WTC11 (cell line): ENCODE measurements at regions not wholly inside any gene's neighbourhood (a gene's known extent, or its start where the extent isn't known, plus 50 kb on each side); places are given as distances from the start of the nearest gene placed in this dataset.

ENCODE experiments used
- ATAC-seq: fragments of 200-7000 bp; cut with Tn5 transposase; 2 replicates; pipeline ENCODE4 v1.10.0; 2021; ENCODE audit warnings: mild to moderate bottlenecking, moderate library complexity
- CTCF ChIA-PET: fragments of 300-600 bp; sonication (Branson Sonifier 250); formaldehyde crosslinking; loops from one replicate; lab custom pipeline; 2021; ENCODE audit warnings: antibody characterized with exemption; lab: Charles Lee
- POLR2A ChIA-PET: fragments of 350-600 bp; sonication (Branson Sonifier 250); formaldehyde crosslinking; loops from one replicate; lab custom pipeline; 2021; ENCODE audit warnings: antibody characterized with exemption; lab: Charles Lee
- DNase-seq: peaks from one replicate; pipeline ENCODE4 v3.0.0; 2021; ENCODE audit warnings: low spot score
- H3K27ac Mint-ChIP-seq: 2 replicates; pipeline ENCODE4 v1.8.0; 2021; ENCODE audit warnings: mixed read lengths
- H3K27me3 Mint-ChIP-seq: 2 replicates; pipeline ENCODE4 v1.8.0; 2021; ENCODE audit warnings: low read depth, mild to moderate bottlenecking, moderate library complexity, mixed read lengths
- H3K36me3 Mint-ChIP-seq: 2 replicates; pipeline ENCODE4 v1.8.0; 2021; ENCODE audit warnings: mixed read lengths
- H3K4me1 Mint-ChIP-seq: 2 replicates; pipeline ENCODE4 v1.8.0; 2022; ENCODE audit warnings: mixed read lengths
- H3K4me3 Mint-ChIP-seq: 2 replicates; pipeline ENCODE4 v1.8.0; 2021; ENCODE audit warnings: mild to moderate bottlenecking, moderate library complexity, mixed read lengths
- H3K9me3 Mint-ChIP-seq: 2 replicates; pipeline ENCODE4 v1.8.0; 2021; ENCODE audit warnings: mixed read lengths
- CREM ChIP-seq: sonication (generic); formaldehyde crosslinking; IDR thresholded peaks from 2 replicates; pipeline ENCODE4 v1.8.1; 2022; ENCODE audit warnings: mild to moderate bottlenecking, missing genetic modification reagents, moderate library complexity
- ETV6 ChIP-seq: sonication (generic); formaldehyde crosslinking; IDR thresholded peaks from 2 replicates; pipeline ENCODE4 v1.8.1; 2022; ENCODE audit warnings: mild to moderate bottlenecking, missing genetic modification reagents
- NFATC4 ChIP-seq: fragments of 250-450 bp; sonication (Bioruptor Pico); IDR thresholded peaks from 2 replicates; pipeline ENCODE4 v1.9.0; 2021; ENCODE audit warnings: mild to moderate bottlenecking
- NFYB ChIP-seq: sonication (generic); formaldehyde crosslinking; conservative IDR thresholded peaks from 2 replicates; pipeline ENCODE4 v1.8.0; 2022; ENCODE audit warnings: low read depth, missing genetic modification reagents
- NR1H2 ChIP-seq: sonication (generic); formaldehyde crosslinking; IDR thresholded peaks from 2 replicates; pipeline ENCODE4 v1.9.0; 2021; ENCODE audit warnings: mild to moderate bottlenecking, moderate library complexity, missing genetic modification reagents
- TEAD1 ChIP-seq: sonication (generic); formaldehyde crosslinking; IDR thresholded peaks from 2 replicates; pipeline ENCODE4 v1.8.0; 2022; ENCODE audit warnings: mild to moderate bottlenecking, missing genetic modification reagents
- TEAD4 ChIP-seq: sonication (generic); formaldehyde crosslinking; IDR thresholded peaks from 2 replicates; pipeline ENCODE4 v1.8.0; 2022; ENCODE audit warnings: mild to moderate bottlenecking, missing genetic modification reagents
- ZNF317 ChIP-seq: sonication (generic); formaldehyde crosslinking; IDR thresholded peaks from 2 replicates; pipeline ENCODE4 v1.8.1; 2023; ENCODE audit warnings: low read depth, mild to moderate bottlenecking, moderate library complexity, missing genetic modification reagents, borderline replicate concordance
- ZNF416 ChIP-seq: fragments of 250-450 bp; sonication (Bioruptor Pico); IDR thresholded peaks from 2 replicates; pipeline ENCODE4 v1.9.0; 2021; ENCODE audit warnings: mild to moderate bottlenecking, inconsistent platforms
- ZNF671 ChIP-seq: fragments of 250-450 bp; sonication (Bioruptor Pico); IDR thresholded peaks from 2 replicates; pipeline ENCODE4 v1.8.0; 2021; ENCODE audit warnings: mild to moderate bottlenecking
- TF ChIP-seq, protein P1 (sequence below): sonication (generic); formaldehyde crosslinking; IDR thresholded peaks from 2 replicates; pipeline ENCODE4 v1.8.1; 2022; ENCODE audit warnings: low read depth, mild to moderate bottlenecking, moderate library complexity, missing genetic modification reagents, borderline replicate concordance
- TF ChIP-seq, protein P2 (sequence below): fragments of 200-600 bp; IDR thresholded peaks from 2 replicates; pipeline ENCODE4 v1.8.0; 2022; ENCODE audit warnings: antibody characterized with exemption
- TF ChIP-seq, protein P3 (sequence below): fragments of 250-450 bp; sonication (Bioruptor Pico); IDR thresholded peaks from 2 replicates; pipeline ENCODE4 v1.8.0; 2021; ENCODE audit warnings: mild to moderate bottlenecking
- TF ChIP-seq, protein P4 (sequence below): sonication (generic); formaldehyde crosslinking; IDR thresholded peaks from 2 replicates; pipeline ENCODE4 v1.8.1; 2023; ENCODE audit warnings: mild to moderate bottlenecking, missing genetic modification reagents, borderline replicate concordance
- TF ChIP-seq, protein P5 (sequence below): fragments of 250-450 bp; sonication (Bioruptor Pico); IDR thresholded peaks from 2 replicates; pipeline ENCODE4 v1.9.0; 2021; ENCODE audit warnings: mild to moderate bottlenecking
- TF ChIP-seq, protein P6 (sequence below): sonication (generic); formaldehyde crosslinking; conservative IDR thresholded peaks from 2 replicates; pipeline ENCODE4 v1.8.1; 2023; ENCODE audit warnings: mild to moderate bottlenecking, low read depth, missing genetic modification reagents, moderate library complexity
- TF ChIP-seq, protein P7 (sequence below): sonication (generic); formaldehyde crosslinking; IDR thresholded peaks from 2 replicates; pipeline ENCODE4 v1.8.0; 2022; ENCODE audit warnings: mild to moderate bottlenecking, missing genetic modification reagents

DNA sequence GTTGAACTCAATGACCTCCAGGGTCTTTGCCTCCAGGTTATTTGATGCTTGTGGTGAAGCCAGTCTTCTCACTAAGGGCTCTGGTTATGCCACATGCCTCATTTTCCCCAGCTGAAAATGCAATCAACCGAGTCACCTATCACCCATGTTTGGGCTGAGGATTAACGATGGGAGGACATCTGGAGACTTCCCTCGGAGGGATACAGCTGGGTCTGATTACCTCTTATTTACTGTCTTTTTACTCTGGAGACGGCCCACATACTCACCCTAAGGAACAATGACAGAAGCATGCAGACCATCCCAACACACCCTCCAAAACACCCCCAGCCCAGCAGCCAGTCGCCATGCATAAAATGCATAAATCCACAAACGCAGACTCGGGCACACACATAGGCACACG, 187.4 kb downstream of the OPA1 start:
- H3K27me3 Mint-ChIP-seq: peaks cover 34% of the 10 kb centered on the region
- TF ChIP-seq, protein P1, sequence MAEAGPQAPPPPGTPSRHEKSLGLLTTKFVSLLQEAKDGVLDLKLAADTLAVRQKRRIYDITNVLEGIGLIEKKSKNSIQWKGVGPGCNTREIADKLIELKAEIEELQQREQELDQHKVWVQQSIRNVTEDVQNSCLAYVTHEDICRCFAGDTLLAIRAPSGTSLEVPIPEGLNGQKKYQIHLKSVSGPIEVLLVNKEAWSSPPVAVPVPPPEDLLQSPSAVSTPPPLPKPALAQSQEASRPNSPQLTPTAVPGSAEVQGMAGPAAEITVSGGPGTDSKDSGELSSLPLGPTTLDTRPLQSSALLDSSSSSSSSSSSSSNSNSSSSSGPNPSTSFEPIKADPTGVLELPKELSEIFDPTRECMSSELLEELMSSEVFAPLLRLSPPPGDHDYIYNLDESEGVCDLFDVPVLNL (CRISPR knock-in tag): no peak
- no peak for TF ChIP-seq ZNF671 (CRISPR knock-in tag)
- no peak for TF ChIP-seq TEAD4 (CRISPR knock-in tag)
- ATAC-seq: no peak; the same call in 1 of the 2 replicates
- POLR2A ChIA-PET: interaction anchor here (0.8 to 1.5 kb wide), 2 partner anchors 222 to 356 kb away, joined by 3 to 5 read pairs; partner anchors contain the start of gene HES1
- DNase-seq: no peak
- H3K36me3 Mint-ChIP-seq: no peaks in the 10 kb centered on the region
- no peaks in the 10 kb centered on the region for H3K9me3 Mint-ChIP-seq
- H3K27ac Mint-ChIP-seq: no peak overlapping the region
- no peak overlapping the region for H3K4me3 Mint-ChIP-seq
- CTCF ChIA-PET: interaction anchor here (0.6 to 4.1 kb wide), 41 partner anchors 11 to 1433 kb away, joined by 3 to 56 read pairs (median 4); partner anchors contain the start of gene HES1
- peaks cover 67% of the 10 kb centered on the region for H3K4me1 Mint-ChIP-seq

DNA sequence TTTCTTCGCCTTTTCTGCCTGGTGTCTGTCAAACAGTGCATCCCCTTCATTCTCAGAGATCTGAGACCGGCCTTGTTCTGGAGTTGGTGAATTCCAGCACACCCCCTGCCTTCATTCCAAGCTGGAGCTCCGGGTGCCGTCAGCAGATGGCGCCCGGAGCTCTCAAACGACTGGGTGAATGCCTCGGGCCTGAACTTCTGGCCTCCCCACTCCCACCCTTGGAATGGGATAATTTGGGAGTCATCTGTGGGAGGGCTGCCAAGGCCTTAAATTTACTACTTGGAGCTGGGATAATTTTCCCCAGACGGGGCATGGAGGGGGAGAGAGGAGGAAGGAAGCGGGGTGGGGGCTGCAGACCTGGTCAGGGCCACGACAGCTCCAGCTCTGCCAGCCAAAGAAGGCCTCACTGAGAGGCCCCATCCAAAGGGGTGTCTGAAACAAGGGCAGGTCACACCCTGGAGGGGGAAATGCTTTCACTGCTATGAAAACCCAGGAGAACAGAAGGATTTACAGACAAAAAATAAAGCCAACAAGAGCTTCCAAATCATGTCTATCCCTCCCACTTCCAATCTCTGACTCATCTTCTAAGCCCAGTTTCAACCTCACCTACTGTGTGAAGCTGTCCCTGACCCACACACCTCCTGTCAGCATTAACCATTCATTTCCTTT, 187.9 kb downstream of the OPA1 start:
- peaks cover 34% of the 10 kb centered on the region for H3K27me3 Mint-ChIP-seq
- H3K9me3 Mint-ChIP-seq: no peaks in the 10 kb centered on the region
- H3K4me1 Mint-ChIP-seq: peaks cover 62% of the 10 kb centered on the region
- peak; percentile 72 for DNase-seq
- TF ChIP-seq NFYB (CRISPR knock-in tag): no peak
- TF ChIP-seq, protein P2, sequence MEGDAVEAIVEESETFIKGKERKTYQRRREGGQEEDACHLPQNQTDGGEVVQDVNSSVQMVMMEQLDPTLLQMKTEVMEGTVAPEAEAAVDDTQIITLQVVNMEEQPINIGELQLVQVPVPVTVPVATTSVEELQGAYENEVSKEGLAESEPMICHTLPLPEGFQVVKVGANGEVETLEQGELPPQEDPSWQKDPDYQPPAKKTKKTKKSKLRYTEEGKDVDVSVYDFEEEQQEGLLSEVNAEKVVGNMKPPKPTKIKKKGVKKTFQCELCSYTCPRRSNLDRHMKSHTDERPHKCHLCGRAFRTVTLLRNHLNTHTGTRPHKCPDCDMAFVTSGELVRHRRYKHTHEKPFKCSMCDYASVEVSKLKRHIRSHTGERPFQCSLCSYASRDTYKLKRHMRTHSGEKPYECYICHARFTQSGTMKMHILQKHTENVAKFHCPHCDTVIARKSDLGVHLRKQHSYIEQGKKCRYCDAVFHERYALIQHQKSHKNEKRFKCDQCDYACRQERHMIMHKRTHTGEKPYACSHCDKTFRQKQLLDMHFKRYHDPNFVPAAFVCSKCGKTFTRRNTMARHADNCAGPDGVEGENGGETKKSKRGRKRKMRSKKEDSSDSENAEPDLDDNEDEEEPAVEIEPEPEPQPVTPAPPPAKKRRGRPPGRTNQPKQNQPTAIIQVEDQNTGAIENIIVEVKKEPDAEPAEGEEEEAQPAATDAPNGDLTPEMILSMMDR: peak; percentile 63
- peak; percentile 74 for ATAC-seq
- POLR2A ChIA-PET: interaction anchor here (0.7 to 1.5 kb wide), 3 partner anchors 222 to 361 kb away, joined by 3 to 5 read pairs (median 3); partner anchors contain the start of gene HES1
- no peak overlapping the region for H3K4me3 Mint-ChIP-seq
- H3K27ac Mint-ChIP-seq: no peak overlapping the region
- CTCF ChIA-PET: interaction anchor here (0.6 to 4.1 kb wide), 44 partner anchors 11 to 1432 kb away, joined by 3 to 56 read pairs (median 4); partner anchors contain the start of gene HES1
- no peaks in the 10 kb centered on the region for H3K36me3 Mint-ChIP-seq

DNA sequence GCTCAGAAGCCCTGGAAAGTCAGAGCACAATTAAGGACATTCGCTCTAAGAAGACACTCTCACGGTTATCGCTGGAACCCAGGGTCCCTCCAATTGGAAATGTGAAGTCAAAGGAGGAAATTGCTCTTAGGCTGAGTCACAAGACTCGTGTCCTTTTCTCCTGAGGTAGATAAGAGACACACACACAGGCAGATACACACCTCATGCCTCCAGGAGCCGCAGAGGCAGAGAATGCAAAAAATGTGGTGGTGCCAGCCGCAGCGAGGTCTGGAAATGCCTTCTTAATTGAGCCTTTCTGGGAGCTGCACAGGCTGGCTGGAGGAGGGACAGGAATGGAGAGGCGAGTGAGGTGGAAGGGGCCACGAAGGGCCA, 189.3 kb downstream of the OPA1 start:
- H3K9me3 Mint-ChIP-seq: no peaks in the 10 kb centered on the region
- no peaks in the 10 kb centered on the region for H3K36me3 Mint-ChIP-seq
- peaks cover 54% of the 10 kb centered on the region for H3K4me1 Mint-ChIP-seq
- POLR2A ChIA-PET: interaction anchor here (0.6 kb wide), 1 partner anchor 495 kb away, joined by 3 read pairs; no protein-coding TSS in a partner anchor
- H3K27ac Mint-ChIP-seq: no peak overlapping the region
- H3K27me3 Mint-ChIP-seq: peaks cover 43% of the 10 kb centered on the region
- CTCF ChIA-PET: interaction anchor here (1.1 to 4.1 kb wide), 3 partner anchors 349 to 534 kb away, joined by 3 to 56 read pairs (median 3); no protein-coding TSS in a partner anchor
- no peak for DNase-seq
- H3K4me3 Mint-ChIP-seq: no peak overlapping the region
- peak; percentile 20; the same call in 1 of the 2 replicates for ATAC-seq
- no peak for TF ChIP-seq TEAD4 (CRISPR knock-in tag)
- TF ChIP-seq TEAD1 (CRISPR knock-in tag): no peak
- TF ChIP-seq, protein P1 (CRISPR knock-in tag): no peak
- TF ChIP-seq, protein P3, sequence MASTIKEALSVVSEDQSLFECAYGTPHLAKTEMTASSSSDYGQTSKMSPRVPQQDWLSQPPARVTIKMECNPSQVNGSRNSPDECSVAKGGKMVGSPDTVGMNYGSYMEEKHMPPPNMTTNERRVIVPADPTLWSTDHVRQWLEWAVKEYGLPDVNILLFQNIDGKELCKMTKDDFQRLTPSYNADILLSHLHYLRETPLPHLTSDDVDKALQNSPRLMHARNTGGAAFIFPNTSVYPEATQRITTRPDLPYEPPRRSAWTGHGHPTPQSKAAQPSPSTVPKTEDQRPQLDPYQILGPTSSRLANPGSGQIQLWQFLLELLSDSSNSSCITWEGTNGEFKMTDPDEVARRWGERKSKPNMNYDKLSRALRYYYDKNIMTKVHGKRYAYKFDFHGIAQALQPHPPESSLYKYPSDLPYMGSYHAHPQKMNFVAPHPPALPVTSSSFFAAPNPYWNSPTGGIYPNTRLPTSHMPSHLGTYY (CRISPR knock-in tag): no peak
- TF ChIP-seq, protein P4, sequence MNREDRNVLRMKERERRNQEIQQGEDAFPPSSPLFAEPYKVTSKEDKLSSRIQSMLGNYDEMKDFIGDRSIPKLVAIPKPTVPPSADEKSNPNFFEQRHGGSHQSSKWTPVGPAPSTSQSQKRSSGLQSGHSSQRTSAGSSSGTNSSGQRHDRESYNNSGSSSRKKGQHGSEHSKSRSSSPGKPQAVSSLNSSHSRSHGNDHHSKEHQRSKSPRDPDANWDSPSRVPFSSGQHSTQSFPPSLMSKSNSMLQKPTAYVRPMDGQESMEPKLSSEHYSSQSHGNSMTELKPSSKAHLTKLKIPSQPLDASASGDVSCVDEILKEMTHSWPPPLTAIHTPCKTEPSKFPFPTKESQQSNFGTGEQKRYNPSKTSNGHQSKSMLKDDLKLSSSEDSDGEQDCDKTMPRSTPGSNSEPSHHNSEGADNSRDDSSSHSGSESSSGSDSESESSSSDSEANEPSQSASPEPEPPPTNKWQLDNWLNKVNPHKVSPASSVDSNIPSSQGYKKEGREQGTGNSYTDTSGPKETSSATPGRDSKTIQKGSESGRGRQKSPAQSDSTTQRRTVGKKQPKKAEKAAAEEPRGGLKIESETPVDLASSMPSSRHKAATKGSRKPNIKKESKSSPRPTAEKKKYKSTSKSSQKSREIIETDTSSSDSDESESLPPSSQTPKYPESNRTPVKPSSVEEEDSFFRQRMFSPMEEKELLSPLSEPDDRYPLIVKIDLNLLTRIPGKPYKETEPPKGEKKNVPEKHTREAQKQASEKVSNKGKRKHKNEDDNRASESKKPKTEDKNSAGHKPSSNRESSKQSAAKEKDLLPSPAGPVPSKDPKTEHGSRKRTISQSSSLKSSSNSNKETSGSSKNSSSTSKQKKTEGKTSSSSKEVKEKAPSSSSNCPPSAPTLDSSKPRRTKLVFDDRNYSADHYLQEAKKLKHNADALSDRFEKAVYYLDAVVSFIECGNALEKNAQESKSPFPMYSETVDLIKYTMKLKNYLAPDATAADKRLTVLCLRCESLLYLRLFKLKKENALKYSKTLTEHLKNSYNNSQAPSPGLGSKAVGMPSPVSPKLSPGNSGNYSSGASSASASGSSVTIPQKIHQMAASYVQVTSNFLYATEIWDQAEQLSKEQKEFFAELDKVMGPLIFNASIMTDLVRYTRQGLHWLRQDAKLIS (CRISPR knock-in tag): no peak
- TF ChIP-seq, protein P5, sequence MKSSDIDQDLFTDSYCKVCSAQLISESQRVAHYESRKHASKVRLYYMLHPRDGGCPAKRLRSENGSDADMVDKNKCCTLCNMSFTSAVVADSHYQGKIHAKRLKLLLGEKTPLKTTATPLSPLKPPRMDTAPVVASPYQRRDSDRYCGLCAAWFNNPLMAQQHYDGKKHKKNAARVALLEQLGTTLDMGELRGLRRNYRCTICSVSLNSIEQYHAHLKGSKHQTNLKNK (CRISPR knock-in tag): no peak
- TF ChIP-seq ETV6 (CRISPR knock-in tag): no peak
- TF ChIP-seq NFATC4 (CRISPR knock-in tag): no peak
- TF ChIP-seq ZNF416: no peak
- TF ChIP-seq CREM: no peak
- TF ChIP-seq, protein P6, sequence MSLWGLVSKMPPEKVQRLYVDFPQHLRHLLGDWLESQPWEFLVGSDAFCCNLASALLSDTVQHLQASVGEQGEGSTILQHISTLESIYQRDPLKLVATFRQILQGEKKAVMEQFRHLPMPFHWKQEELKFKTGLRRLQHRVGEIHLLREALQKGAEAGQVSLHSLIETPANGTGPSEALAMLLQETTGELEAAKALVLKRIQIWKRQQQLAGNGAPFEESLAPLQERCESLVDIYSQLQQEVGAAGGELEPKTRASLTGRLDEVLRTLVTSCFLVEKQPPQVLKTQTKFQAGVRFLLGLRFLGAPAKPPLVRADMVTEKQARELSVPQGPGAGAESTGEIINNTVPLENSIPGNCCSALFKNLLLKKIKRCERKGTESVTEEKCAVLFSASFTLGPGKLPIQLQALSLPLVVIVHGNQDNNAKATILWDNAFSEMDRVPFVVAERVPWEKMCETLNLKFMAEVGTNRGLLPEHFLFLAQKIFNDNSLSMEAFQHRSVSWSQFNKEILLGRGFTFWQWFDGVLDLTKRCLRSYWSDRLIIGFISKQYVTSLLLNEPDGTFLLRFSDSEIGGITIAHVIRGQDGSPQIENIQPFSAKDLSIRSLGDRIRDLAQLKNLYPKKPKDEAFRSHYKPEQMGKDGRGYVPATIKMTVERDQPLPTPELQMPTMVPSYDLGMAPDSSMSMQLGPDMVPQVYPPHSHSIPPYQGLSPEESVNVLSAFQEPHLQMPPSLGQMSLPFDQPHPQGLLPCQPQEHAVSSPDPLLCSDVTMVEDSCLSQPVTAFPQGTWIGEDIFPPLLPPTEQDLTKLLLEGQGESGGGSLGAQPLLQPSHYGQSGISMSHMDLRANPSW (CRISPR knock-in tag): no peak
- no peak for TF ChIP-seq NR1H2 (CRISPR knock-in tag)
- no peak for TF ChIP-seq ZNF317 (CRISPR knock-in tag)
- TF ChIP-seq, protein P7, sequence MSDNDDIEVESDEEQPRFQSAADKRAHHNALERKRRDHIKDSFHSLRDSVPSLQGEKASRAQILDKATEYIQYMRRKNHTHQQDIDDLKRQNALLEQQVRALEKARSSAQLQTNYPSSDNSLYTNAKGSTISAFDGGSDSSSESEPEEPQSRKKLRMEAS (CRISPR knock-in tag): no peak
